NCI-H2227 (cell line): ENCODE measurements at regions not wholly inside any gene's neighbourhood (a gene's known extent, or its start where the extent isn't known, plus 50 kb on each side); places are given as distances from the start of the nearest gene placed in this dataset.
"Not testable (repeated sequence)": the region's sequence is repeated elsewhere in the genome, so short reads cannot be mapped to it uniquely, and the experiment has no call there.

Source experiments
- DNase-seq: peaks from one replicate; lab custom pipeline; 2025; ENCODE audit not compliant: unreplicated experiment; lab: John Stamatoyannopoulos, UW

DNA sequence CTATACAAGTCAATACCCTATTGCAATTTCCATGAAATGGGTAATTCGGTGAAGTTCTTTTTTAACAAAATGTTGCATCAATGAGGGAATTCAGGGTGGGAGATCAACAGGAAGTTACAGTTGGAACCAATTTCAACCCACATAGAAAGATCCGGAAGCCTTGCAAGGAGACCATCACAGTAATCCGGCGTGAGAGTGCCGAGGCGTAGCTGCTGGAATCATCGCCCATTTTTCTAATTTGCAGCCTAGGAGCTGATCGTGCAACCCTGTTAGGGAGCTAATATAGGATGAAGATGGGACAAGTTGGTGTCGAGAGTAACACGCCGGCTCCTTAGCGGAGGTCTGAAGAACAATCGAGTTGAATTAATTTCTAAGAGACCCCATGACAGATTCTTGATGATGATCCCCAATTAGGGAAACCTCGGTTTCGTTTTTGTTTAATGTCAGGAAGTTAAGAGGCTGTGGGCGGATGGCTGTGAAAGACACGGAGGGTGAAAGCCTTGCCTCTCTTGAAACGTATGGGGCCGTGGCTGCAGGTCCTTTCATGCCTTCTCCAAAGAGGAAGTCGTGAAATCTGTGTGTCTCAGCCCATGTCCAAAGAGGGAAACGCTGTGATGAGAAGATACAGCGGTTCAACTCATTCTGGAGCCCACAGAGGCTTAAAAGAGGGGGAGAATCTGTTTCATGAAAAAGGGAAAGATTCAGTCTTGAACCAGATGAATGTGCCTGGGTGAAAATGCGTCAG, 51.2 kb upstream of the CARD11 start:
- DNase-seq = no peak

DNA sequence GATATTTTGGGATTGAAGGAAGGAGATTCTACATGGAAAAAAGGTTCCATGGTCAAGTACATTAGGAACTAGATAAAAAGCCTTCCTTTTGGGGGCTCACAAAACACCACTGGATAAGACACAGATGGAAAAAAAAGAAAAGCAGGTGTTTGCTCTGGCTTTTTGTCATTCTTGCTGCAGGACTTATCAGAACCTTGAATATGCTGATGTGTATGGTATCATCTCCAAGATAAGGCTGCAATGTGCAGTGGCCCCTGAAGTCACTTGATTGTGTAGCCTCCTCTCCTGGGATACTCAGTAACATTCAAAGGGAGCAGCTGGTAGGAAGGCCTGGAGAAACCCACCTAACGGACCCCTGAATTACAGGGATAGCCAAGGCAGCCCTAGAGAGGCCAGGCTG, 54.1 kb upstream of the CARD11 start:
- DNase-seq = no peak

DNA sequence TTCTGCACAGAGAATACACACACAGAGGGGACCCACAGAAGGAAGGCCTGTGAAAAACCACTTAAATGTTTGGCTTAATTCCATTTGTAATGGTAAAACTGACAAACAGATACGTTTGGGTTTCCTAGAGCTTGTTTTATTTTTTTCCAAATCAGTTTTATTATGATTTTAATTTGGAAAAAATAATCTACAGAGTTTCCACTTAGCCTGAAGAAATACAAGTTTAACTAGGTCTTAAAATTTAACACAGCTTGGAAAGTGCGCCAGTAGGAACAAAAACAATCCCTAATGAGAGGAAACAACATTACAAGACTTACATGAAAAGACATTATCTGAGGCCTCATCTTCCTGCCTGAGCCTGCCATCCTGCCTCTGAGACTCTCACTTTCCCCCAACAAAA, 58.5 kb upstream of the CARD11 start:
- no peak for DNase-seq

DNA sequence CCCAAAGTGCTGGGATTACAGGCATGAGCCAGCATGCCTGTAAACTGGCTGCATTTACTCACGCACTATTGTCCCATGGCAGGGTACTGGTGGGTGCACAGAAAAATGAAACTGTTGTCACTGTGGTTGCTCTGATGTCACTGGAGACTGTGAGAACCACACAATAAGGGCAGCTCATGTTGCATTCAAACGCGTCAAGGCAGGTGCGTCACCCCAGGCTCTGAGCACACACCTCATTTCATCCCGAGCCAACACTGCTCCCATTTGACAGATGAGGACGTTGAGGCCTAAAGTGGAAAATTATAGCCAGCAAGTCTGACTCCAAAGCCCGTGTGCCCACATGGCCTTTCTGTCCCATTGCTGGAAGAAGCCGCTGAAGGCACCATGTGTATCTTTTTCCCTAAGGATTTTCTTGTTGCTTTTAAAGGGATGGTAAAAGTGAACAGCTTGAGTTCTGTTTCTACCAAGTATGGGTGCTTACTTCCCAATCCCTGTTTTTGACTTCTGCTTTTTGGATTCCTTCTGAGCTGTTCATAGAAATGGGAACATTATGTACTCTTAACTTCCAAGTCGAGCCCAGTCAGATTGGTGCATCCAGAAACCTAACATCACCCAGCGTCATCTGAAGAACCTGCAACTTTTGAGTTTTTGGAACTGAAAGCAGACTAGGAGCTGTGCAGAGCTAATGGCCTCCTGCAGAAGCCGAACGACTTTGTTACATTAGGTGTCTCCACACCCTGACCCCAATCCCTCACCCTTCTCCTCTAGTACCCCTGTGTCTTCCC, 60.1 kb upstream of the CARD11 start:
- DNase-seq = no peak

DNA sequence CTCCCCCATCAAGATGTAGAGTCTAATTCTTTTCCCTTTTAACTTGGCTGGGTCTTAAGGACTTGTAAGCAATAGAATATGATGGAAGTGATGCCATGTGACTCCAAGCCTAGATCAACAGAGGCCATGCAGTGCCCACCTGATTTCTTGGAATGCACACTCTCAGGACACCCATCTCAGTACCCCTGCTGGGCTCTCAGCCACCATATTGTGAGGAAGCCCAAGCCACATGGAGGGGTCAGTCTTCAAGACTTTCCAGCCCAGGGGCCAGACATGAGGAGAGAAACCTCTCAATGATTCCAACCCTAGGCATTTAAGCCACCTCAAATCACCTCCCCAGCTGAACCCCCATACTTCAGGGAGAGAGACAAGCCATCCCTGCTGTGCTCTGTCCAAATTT, 62.2 kb upstream of the CARD11 start:
- no peak for DNase-seq

DNA sequence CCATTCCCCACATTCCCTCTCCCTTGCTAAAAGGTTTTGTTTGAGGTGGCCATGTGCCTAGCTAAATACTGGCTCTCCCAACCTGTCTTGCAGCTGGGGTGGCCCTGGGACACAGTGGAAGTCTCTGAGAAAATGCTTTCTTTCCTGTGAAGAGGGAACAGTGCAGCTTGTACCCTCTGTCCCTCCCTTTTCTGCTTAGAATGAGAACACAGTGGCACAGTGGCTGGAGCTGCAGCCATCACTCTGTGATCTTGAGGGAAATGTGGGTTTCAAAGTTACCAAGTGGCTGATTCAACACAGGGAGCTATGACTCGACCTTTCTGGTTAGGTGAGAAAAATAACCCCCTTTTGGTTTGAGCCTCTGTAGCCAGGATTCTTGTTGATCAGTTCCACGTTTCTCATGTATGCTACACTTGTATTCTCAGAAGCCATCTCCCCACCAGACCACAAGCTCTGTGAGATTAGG, 62.7 kb upstream of the CARD11 start:
- no peak for DNase-seq

DNA sequence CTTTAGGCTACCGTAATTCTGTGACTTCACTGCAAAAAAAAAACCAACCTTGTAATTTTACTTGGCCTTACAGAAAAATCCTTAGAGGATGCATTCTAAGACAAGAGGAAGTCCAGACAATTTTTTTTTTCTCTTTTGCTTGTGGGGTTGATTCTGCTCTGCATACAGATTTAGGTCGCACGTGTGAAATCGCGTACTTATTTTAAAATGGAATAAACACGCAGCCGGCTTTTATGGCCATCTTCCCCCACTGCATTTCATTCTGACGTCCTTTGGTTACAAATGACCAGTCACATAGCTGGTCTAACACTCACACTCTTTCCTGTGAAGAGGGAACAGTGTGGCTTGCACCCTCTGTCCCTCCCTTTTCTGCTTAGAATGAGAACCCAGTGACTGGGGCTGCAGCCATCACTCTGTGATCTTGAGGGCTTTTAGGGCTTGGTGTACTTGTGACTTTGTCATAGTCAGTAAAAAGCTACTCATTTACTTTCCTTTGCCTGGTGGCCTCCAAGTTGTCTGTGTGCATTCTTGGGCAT, 63.6 kb upstream of the CARD11 start:
- no peak for DNase-seq

DNA sequence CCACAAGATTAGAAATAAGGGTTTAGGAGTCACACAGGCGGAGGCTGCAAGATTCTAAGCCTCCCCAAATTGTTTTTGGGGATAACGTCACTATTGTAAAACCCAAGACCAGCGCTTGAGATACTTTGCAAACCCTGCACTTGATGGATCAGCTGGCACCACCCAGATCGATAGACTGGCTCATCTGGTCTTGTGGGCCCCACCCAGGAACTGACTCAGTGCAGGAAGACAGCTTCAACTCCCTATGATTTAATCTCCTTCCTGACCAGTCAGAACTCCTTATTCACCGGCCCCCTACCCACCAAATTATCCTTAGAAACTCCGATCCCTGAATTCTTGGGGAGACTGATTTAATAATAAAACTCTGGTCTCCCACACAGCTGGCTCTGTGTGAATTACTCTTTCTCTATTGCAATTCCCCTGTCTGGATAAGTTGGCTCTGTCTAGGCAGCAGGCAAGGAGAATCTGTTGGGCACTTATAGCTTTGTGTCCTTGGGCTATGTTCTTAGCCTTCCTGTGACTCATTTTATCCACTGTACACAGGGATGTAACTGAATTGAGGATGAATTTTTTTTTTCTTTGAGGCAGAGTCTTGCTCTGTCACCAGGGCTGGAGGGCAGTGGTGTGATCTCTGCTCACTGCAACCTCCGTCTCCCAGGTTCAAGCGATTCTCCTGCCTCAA, 64.4 kb upstream of the CARD11 start:
- no peak for DNase-seq

DNA sequence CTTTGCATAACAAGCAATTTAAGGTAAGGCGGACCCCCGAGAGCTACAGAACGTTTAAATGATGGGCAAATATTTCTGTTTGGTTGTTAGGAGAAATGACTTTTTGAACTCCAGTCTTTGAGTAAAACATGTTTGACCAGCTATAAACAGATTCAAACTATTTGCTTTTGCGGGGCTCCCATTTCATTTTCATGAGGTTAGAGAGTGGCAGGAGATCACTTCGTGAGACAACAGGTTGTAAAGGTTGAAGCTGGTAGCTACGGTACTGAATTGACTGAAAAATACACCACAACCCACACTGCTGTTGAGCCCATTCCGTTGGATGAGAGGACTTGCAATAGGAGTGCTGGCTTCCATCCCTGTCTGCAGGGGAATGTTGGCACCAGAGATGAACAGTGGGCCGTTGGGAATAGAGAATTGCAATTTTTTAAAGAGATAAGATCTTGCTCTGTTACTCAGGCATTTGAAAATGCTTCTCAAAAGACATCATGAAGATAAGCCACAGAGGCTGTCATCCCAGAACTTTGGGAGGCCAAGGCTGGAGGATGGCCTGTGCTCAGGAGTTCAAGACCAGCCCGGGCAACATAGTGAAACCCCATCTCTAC, 65.7 kb upstream of the CARD11 start:
- DNase-seq = no peak

DNA sequence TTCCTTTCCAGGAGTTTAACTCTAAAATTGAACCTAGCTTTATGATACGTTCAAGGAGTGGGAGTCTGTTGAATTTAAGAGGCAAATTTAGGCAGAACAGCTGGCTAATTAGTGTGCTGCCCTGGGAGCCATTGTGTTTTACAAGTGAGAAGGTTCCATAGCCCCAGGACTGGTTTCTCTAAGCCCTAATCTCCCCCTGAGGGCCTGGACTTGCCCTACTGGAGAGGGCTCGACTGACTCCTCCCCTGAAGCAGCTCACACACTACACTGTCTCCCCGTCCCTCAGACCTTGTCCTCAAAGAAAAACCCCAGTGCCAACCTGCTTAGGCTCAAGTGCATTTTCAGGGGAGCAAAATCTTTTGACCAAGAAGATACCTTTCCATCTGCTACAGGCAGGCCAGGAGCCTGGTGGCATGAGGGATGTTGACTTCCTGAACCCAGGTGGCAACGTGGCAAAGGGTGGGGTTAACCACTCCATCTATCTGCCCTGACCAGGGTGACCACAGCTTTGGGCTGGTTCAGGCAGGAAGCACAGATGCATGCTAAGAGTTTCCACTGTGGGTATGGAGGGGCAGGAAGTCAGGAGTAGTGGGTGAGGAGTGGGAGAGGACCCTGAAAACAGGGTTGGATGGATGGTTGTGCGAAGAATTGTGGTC, 68.9 kb upstream of the CARD11 start:
- DNase-seq = no peak

DNA sequence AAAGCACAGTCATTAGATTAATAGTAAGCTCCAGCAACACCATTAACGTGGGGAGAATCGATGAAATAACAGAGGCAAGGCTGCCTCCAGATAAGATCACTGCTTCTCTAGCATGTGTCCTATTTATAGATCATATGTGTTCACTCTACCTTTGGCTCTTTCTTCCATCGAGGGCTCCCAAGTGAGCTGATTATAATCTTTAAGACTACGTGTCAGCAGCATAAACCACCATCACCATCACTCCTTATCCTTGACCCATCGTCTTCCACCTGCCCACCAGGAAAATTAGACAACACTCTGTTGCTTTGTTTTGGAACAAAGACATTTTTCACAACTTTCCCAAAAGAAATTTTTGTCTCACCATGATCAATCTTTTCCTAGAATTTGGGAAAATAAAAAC, 71.2 kb upstream of the CARD11 start:
- DNase-seq = no peak

DNA sequence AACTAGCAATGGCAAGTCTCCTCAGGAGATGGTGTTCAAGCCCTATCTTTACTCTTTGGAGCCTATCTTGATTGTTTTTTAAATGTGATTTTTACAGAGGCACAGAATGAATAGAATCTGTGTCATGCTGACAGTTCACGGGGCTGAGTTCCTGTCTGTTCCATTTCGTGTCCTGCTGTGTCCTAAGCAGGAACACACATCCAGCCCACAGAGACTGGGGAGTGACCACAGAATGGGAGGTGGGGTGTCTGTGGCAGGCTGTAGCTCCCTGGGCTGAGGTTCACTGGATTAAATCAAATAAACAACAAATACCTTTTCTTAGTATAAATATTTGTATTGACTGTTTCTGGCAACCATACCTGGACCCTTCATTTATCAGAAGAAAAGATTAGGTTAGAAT, 73.4 kb upstream of the CARD11 start:
- no peak for DNase-seq

DNA sequence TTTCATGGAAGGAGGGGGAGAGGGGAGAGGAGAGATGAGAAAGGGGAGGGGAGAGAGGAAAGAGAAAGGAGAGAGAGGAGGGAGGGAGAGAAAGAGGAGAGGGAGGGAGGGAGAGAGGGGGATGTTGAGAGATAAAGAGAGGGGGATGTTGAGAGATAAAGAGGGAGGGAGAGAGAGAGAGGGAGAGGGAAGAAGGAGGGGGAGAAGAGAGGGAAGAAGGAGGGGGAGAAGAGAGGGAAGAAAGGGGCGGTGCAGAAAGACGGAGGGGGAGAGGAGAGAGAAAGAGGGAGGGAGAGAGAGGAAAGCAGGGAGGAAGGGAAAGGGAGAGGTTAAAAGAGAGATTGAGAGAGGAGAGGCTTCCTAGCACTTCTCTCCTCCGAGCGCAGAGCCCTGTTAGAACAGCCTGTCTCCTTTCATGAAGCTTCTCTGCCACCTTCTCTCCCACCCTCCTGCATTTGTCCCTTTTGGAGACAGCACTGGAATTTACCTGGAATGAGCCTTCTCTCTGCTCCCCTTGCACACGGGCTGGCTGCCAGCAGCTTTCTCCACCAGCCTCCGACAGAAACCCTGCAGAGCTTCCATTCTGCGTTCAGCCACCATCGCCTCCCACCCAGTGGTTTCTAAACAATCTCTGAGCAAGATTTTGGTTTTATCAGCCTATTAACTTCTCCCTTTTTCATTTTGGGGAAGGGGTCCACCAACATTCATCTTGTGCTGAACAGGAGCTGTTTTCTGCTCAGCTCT, 74.0 kb upstream of the CARD11 start:
- DNase-seq = no peak

DNA sequence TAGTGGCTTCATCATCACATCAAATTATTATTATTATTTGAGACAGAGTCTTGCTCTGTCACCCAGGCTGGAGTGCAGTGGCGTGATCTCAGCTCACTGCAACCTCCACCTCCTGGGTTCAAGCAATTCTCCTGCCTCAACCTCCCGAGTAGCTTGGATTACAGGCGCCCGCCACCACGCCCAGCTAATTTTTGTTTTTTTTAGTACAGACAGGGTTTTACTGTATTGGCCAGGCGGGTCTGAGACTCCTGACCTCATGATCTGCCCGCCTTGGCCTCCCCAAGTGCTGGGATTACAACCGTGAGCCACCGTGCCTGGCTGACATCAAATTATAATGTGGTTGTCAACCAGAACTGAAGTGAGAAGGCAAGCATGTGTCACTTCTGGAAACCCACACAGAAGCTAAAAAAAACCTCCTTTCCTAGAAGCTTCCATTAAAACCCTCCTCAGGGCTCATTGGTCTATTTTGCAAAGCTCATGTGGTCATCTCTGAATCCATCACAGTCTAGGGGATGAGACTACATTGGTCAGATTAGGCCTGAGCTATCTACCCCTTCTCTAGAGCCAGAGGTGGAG, 75.8 kb upstream of the CARD11 start:
- DNase-seq = not testable (repeated sequence)

DNA sequence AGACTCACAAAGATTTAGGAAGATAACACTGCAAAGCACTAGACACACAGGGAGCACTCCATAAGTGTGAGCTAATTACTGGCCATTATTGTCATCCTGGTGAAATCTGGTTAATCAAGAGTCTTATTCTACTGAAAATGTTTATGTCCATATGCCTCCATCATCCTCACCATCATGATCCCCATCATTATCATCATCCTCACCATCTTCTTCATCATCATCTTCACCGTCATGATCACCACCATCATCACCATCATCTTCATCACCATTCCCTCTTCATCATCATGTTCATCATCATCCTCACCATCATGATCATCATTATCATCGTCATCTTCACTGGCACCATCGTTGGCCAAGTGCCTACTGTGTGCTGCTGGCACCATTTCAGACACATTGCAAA, 76.3 kb upstream of the CARD11 start:
- DNase-seq = no peak

DNA sequence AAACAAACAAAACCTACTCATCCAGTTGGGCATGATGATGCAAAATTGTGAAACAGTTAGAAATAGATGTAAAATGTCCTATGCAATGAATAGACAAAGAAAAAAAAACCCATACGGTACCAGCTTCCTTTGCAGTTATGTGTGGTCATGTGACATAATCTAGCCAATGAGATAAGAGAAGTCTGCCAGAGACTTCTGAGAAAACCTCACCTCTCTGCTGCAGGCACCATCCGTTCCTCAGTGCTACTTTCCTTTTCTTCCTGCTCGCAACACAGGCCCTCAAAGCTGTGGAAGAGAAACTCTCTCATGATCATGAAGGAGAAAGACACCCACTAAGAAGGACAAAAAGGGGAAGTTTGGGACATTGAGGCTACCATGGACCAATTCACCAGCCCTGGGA, 76.8 kb upstream of the CARD11 start:
- no peak for DNase-seq

DNA sequence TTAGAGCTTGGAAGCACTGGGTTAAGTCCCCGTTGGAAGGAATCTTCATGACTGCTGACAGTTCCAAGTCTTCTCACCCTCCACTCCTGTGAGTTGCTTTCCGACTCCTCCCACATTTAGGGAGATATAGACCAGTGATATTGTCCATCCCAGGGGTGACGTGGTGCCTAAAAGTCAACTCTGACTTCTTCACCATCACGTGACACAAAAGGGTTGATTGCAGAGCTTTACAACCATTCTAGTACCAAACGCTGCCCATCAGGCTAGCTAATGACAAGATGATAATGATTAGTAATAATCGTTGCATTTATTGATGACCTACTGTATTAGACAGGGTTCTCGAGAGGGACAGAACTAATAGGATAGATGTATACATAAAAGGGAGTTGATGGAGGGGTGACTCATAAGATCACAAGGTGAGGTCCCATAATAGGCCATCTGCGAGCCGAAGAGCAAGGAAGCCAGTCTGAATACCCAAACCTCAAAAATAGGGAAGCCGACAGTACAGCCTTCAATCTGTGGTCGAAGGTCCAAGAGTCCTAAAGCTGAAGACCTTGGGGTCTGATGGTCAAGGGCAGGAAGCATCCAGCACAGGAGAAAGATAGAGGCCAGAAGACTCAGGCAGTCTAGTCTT, 85.3 kb upstream of the CARD11 start:
- DNase-seq = no peak

DNA sequence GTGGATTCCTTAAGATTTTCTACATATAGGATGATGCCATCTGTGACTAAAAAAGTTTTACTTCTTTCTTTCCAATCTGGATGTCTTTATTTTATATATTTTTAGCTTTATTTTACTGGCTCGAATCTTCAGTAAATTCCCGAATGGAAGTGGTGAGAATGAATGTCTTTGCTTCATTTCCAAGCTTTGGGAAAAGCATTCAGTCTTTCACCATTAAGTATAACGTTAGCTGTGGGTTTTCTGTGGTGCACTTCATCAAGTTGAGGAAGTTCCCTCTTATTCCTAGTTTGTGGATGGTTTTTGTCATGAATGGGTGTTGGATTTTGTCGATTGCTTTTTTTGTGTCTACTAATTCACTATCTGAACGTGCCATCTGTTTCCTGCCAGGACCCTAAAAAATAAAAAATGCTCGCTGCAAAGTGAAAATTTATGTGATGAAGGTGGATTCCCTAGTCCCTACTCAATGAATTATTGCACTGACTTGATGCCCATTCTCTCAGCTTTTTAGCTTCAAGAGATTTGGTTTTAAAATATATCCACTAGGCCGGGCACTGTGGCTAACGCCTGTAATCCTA, 90.2 kb upstream of the CARD11 start:
- DNase-seq = no peak

DNA sequence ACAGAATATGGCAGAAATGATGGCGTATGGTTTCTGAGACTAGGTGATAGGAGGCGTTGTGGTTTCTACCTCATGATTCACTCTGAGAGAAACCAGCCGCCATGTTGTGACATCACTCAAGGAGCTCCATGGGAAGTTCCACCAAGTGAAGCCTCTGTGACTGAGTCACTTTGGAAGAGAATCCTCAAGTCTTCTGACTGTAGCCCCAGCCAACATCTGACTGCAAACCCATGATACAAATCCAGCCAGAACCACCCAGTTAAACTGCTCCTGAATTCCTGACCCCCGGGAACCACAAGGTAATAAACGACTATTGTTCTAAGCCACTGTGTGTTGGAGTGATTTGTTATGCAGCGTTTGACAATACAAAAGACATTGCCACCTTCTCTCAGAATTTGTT, 91.1 kb upstream of the CARD11 start:
- DNase-seq = no peak
